HG03045 (cell line): ENCODE measurements at regions not wholly inside any gene's neighbourhood (a gene's known extent, or its start where the extent isn't known, plus 50 kb on each side); places are given as distances from the start of the nearest gene placed in this dataset.

ENCODE experiments used
- ATAC-seq: cut with Tn5 transposase; IDR thresholded peaks from one replicate; pipeline ENCODE4 v1.9.1; 2021; ENCODE audit warnings: mild to moderate bottlenecking, moderate library complexity; ENCODE audit not compliant: unreplicated experiment

- ATAC-seq, result no peak
Observed at GRCh38 chr5:54746777-54747398, 229.3 kb downstream of the SNX18 start.

GRCh38 chr5:54746346-54746745, 228.8 kb downstream of the SNX18 start:
- ATAC-seq, result no peak

GRCh38 chr5:54745599-54745998, 228.0 kb downstream of the SNX18 start:
- no peak for ATAC-seq

GRCh38 chr5:54743997-54744788, 226.6 kb downstream of the SNX18 start:
- peak; percentile 76 for ATAC-seq

GRCh38 chr5:54743581-54743980, 226.0 kb downstream of the SNX18 start:
- no peak for ATAC-seq

GRCh38 chr5:54742417-54742891, 224.9 kb downstream of the SNX18 start:
- ATAC-seq, result no peak

- ATAC-seq, result no peak
Observed at GRCh38 chr5:54741711-54742110, 224.2 kb downstream of the SNX18 start.

- no peak for ATAC-seq
Observed at GRCh38 chr5:54740141-54740540, 222.6 kb downstream of the SNX18 start.

GRCh38 chr5:54739371-54739770, 221.8 kb downstream of the SNX18 start:
- ATAC-seq, result no peak

- no peak for ATAC-seq
Observed at GRCh38 chr5:54738973-54739367, 221.4 kb downstream of the SNX18 start.

GRCh38 chr5:54738118-54738972, 220.8 kb downstream of the SNX18 start:
- no peak for ATAC-seq

- no peak for ATAC-seq
Observed at GRCh38 chr5:54736003-54736797, 218.6 kb downstream of the SNX18 start.

- no peak for ATAC-seq
Observed at GRCh38 chr5:54733101-54733500, 215.5 kb downstream of the SNX18 start.

- no peak for ATAC-seq
Observed at GRCh38 chr5:54732108-54732507, 214.5 kb downstream of the SNX18 start.

GRCh38 chr5:54728588-54728915, 211.0 kb downstream of the SNX18 start:
- no peak for ATAC-seq

GRCh38 chr5:54727874-54728587, 210.5 kb downstream of the SNX18 start:
- no peak for ATAC-seq

- ATAC-seq, result no peak
Observed at GRCh38 chr5:54725391-54726280, 208.1 kb downstream of the SNX18 start.

- ATAC-seq, result no peak
Observed at GRCh38 chr5:54722846-54723433, 205.4 kb downstream of the SNX18 start.
